OCI-LY7 (cell line): ENCODE measurements at regions not wholly inside any gene's neighbourhood (a gene's known extent, or its start where the extent isn't known, plus 50 kb on each side); places are given as distances from the start of the nearest gene placed in this dataset.

Experiments used
- EZH2phosphoT487 ChIP-seq: fragments of 200-600 bp; sonication (generic); IDR thresholded peaks from 2 replicates; pipeline ENCODE4 v1.6.1; 2018; ENCODE audit warnings: low read depth, borderline replicate concordance, mild to moderate bottlenecking, mixed run types, antibody characterized with exemption, low read length, moderate library complexity, mixed read lengths
- TF ChIP-seq, protein P1 (sequence below): fragments of 200-600 bp; sonication (generic); conservative IDR thresholded peaks from 2 replicates; pipeline ENCODE4 v1.5.1; 2014; ENCODE audit warnings: mild to moderate bottlenecking, antibody characterized with exemption, low read length, moderate library complexity, mixed read lengths

DNA sequence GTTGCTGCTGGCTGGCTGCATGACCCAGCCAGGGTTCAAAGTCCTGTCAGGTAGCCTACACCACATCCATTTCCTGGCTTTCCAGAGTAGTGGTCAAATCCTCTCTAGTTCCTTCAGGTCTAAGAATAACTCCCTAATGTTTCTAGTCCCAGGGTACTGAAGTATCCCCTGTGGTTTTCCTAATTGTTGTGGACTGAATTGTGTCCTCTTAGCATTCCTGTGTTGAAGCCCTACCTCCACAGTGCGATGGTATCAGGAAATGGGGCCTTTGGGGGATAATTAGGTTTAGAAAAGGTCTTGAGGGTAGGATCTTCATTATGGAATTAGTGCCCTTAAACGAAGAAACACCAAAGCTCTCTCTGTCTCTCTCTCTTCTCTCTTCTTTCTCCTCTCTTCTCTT lies 191.8 kb upstream of the CCNG1 start:
- TF ChIP-seq, protein P1, sequence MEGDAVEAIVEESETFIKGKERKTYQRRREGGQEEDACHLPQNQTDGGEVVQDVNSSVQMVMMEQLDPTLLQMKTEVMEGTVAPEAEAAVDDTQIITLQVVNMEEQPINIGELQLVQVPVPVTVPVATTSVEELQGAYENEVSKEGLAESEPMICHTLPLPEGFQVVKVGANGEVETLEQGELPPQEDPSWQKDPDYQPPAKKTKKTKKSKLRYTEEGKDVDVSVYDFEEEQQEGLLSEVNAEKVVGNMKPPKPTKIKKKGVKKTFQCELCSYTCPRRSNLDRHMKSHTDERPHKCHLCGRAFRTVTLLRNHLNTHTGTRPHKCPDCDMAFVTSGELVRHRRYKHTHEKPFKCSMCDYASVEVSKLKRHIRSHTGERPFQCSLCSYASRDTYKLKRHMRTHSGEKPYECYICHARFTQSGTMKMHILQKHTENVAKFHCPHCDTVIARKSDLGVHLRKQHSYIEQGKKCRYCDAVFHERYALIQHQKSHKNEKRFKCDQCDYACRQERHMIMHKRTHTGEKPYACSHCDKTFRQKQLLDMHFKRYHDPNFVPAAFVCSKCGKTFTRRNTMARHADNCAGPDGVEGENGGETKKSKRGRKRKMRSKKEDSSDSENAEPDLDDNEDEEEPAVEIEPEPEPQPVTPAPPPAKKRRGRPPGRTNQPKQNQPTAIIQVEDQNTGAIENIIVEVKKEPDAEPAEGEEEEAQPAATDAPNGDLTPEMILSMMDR: no peak
- TF ChIP-seq EZH2phosphoT487: no peak
